KMS-11 (cell line): ENCODE measurements at regions not wholly inside any gene's neighbourhood (a gene's known extent, or its start where the extent isn't known, plus 50 kb on each side); places are given as distances from the start of the nearest gene placed in this dataset.

Experiments
- H2AFZ ChIP-seq: fragments of 200-600 bp; sonication (generic); 2 replicates; pipeline ENCODE4 v1.6.1; 2016; ENCODE audit warnings: antibody characterized with exemption, mixed run types, low read depth
- H3K27ac ChIP-seq: fragments of 200-600 bp; sonication (generic); 2 replicates; pipeline ENCODE4 v1.6.1; 2016; ENCODE audit warnings: mild to moderate bottlenecking, mixed run types
- H3K27me3 ChIP-seq: fragments of 200-600 bp; sonication (generic); 2 replicates; pipeline ENCODE4 v1.6.1; 2017; ENCODE audit warnings: mild to moderate bottlenecking, low read depth, mixed run types, moderate library complexity; ENCODE audit not compliant: insufficient read depth
- H3K36me3 ChIP-seq: fragments of 200-600 bp; sonication (generic); 2 replicates; pipeline ENCODE4 v1.6.1; 2017; ENCODE audit warnings: mild to moderate bottlenecking, mixed run types; ENCODE audit not compliant: insufficient read depth
- H3K4me1 ChIP-seq: fragments of 200-600 bp; sonication (generic); 2 replicates; pipeline ENCODE4 v1.6.1; 2016; ENCODE audit warnings: mild to moderate bottlenecking, low read depth, mixed run types; ENCODE audit not compliant: poor library complexity, severe bottlenecking
- H3K4me2 ChIP-seq: fragments of 200-600 bp; sonication (generic); 2 replicates; pipeline ENCODE4 v1.7.0; 2016; ENCODE audit warnings: mild to moderate bottlenecking, mixed run types
- H3K4me3 ChIP-seq: fragments of 200-600 bp; sonication (generic); IDR thresholded peaks from 2 replicates; pipeline ENCODE4 v1.6.1; 2017; ENCODE audit warnings: low read depth, low read length, mixed read lengths; ENCODE audit not compliant: insufficient read depth
- H3K79me2 ChIP-seq: fragments of 200-600 bp; sonication (generic); 2 replicates; pipeline ENCODE4 v1.6.1; 2016; ENCODE audit warnings: low read depth, mixed run types; ENCODE audit not compliant: insufficient read depth
- H3K9ac ChIP-seq: fragments of 200-600 bp; sonication (generic); 2 replicates; pipeline ENCODE4 v1.6.1; 2016; ENCODE audit warnings: mild to moderate bottlenecking, mixed run types
- H4K20me1 ChIP-seq: fragments of 200-600 bp; sonication (generic); 2 replicates; pipeline ENCODE4 v1.6.1; 2016; ENCODE audit warnings: mild to moderate bottlenecking, mixed run types; ENCODE audit not compliant: insufficient read depth
- TF ChIP-seq, protein P1 (sequence below): fragments of 200-600 bp; sonication (generic); conservative IDR thresholded peaks from 2 replicates; pipeline ENCODE4 v1.6.1; 2017; ENCODE audit warnings: low read depth, mild to moderate bottlenecking, antibody characterized with exemption, low read length, moderate library complexity, mixed read lengths

DNA sequence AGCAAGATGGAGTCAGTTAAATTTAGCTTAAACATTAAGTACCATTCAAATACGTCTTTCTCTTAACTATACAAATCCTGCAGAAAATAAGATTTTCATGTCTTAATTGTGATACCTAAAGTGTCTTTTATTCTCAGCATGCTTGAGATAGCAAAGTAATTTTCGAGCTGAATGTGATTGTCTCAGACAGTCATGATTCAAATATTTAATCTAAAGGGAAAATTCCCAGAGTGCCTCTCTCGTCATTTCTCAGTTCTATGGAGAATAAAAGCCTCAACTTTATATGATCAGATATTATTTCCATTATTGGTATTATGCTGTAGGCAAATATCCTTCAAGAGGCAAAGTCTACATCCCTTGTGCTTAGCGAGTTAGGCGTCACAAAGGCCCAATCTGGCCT is 589.9 kb downstream of the TAFA4 start:
- H3K27me3 ChIP-seq: no peaks in the 10 kb centered on the region
- no peaks in the 10 kb centered on the region for H3K79me2 ChIP-seq
- H3K36me3 ChIP-seq: no peaks in the 10 kb centered on the region
- H3K4me2 ChIP-seq: no peak overlapping the region
- no peak overlapping the region for H3K4me3 ChIP-seq
- H3K27ac ChIP-seq: no peak overlapping the region
- TF ChIP-seq, protein P1, sequence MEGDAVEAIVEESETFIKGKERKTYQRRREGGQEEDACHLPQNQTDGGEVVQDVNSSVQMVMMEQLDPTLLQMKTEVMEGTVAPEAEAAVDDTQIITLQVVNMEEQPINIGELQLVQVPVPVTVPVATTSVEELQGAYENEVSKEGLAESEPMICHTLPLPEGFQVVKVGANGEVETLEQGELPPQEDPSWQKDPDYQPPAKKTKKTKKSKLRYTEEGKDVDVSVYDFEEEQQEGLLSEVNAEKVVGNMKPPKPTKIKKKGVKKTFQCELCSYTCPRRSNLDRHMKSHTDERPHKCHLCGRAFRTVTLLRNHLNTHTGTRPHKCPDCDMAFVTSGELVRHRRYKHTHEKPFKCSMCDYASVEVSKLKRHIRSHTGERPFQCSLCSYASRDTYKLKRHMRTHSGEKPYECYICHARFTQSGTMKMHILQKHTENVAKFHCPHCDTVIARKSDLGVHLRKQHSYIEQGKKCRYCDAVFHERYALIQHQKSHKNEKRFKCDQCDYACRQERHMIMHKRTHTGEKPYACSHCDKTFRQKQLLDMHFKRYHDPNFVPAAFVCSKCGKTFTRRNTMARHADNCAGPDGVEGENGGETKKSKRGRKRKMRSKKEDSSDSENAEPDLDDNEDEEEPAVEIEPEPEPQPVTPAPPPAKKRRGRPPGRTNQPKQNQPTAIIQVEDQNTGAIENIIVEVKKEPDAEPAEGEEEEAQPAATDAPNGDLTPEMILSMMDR: no peak
- H4K20me1 ChIP-seq: no peaks in the 10 kb centered on the region
- no peaks in the 10 kb centered on the region for H3K4me1 ChIP-seq
- H3K9ac ChIP-seq: no peak overlapping the region
- H2AFZ ChIP-seq: no peak overlapping the region

DNA sequence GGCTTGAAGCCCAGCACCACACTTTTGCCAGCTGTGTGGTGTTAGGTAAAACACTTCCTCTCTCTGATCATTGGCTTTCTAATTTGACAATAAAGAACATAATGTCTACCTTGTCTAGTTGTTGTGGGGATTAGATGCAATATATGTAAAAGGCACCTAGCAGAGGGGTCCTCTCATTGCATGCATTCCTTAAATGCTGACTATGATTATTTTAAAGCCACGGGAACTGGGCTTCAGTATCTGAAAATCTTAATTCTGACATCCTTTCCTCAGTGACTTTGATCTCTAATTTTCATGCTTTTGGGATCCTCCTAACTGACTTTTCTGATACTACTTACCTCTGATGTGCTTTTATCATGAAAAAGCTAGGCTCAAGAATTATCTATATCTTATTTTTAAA is 596.3 kb downstream of the TAFA4 start:
- no peak overlapping the region for H2AFZ ChIP-seq
- H3K9ac ChIP-seq: no peak overlapping the region
- no peak overlapping the region for H3K4me2 ChIP-seq
- H3K79me2 ChIP-seq: no peaks in the 10 kb centered on the region
- H3K27ac ChIP-seq: no peak overlapping the region
- H3K36me3 ChIP-seq: no peaks in the 10 kb centered on the region
- TF ChIP-seq, protein P1: no peak
- H3K27me3 ChIP-seq: no peaks in the 10 kb centered on the region
- no peaks in the 10 kb centered on the region for H3K4me1 ChIP-seq
- no peaks in the 10 kb centered on the region for H4K20me1 ChIP-seq
- no peak overlapping the region for H3K4me3 ChIP-seq

DNA sequence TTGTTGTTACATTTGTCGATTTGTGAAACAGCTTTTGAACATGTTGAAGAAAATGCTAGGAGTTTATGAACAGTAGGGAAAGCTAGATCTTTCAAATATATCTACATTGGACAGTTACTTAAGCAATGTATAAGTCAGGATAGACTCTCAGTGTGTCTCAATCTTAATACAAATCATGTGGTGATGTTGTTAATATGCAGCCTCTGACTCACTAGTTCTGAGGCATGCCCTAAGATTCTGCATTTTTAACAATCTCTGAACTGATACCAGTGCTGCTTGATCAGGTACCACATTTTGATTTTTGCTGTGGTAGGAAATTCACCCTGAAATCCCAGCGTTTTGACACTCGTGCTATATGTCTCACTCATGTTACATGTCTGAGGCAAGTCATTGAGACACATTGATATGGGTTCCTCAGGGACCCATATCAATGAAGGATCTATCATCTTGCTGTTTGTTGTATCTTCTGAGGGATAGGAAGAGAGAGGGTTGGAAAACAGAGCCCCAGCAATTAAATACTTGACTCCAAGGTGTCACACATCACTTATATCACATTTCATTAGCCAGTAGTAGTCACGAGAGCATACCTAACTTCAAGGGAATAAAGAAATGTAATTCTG is 597.9 kb downstream of the TAFA4 start:
- Histone ChIP-seq H3K36me3 (no peaks in the 10 kb centered on the region), H3K79me2 (no peaks in the 10 kb centered on the region), H3K27ac (no peak overlapping the region), H3K4me3 (no peak overlapping the region), H3K27me3 (no peaks in the 10 kb centered on the region), H4K20me1 (no peaks in the 10 kb centered on the region), H3K4me1 (no peaks in the 10 kb centered on the region), H3K9ac (no peak overlapping the region), H3K4me2 (no peak overlapping the region), H2AFZ (no peak overlapping the region)
- TF ChIP-seq, protein P1: no peak

DNA sequence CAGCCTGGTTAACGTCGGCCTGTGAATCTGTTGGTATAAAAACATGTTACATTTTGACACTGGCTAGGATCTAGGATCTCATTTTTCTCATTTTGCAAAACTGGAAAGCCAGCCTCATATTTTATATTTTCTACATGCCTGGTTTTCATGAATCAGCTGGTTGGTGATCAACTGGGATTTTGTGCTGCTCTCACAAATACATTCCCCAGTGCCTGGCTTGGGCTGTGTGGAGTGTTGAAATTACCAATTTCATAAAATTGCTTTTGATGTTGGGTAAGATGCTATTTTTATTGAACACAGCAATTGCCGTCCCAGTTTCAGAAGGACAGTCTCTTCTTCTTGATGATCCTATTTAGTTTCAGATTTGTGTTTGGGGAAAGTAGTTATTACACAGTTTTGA is 604.3 kb downstream of the TAFA4 start:
- Histone ChIP-seq H3K4me1 (no peaks in the 10 kb centered on the region), H3K27ac (no peak overlapping the region), H3K4me3 (no peak overlapping the region), H3K36me3 (no peaks in the 10 kb centered on the region), H3K27me3 (no peaks in the 10 kb centered on the region), H3K4me2 (no peak overlapping the region), H4K20me1 (no peaks in the 10 kb centered on the region), H2AFZ (no peak overlapping the region), H3K9ac (no peak overlapping the region), H3K79me2 (no peaks in the 10 kb centered on the region)
- TF ChIP-seq, protein P1: no peak
